Sigmoid colon (tissue), 4 donors: ENCODE measurements at regions not wholly inside any gene's neighbourhood (a gene's known extent, or its start where the extent isn't known, plus 50 kb on each side); places are given as distances from the start of the nearest gene placed in this dataset.

Experiments
- CTCF ChIP-seq, 4 experiments: fragments of 450-650 bp in 3 of 4; fragments of 200-600 bp in 1 of 4; IDR thresholded peaks; one replicate each; pipeline ENCODE4 v1.5.1; 2016 to 2019; ENCODE audit warnings: antibody characterized with exemption in 4 of 4, mild to moderate bottlenecking in 3 of 4, moderate library complexity in 2 of 4
- EP300 ChIP-seq, 4 donors: sonication (generic); formaldehyde crosslinking; IDR thresholded peaks; one replicate each; pipeline ENCODE4 v1.6.1; 2017; ENCODE audit warnings: antibody characterized with exemption in 4 of 4
- POLR2A ChIP-seq, 2 donors: fragments of 450-650 bp; IDR thresholded peaks; one replicate each; pipeline ENCODE4 v1.6.1; 2016; ENCODE audit warnings: antibody characterized with exemption in 2 of 2, mild to moderate bottlenecking in 2 of 2, moderate library complexity in 2 of 2
- POLR2AphosphoS5 ChIP-seq, 4 donors: sonication (generic); formaldehyde crosslinking; IDR thresholded peaks; one replicate each; pipeline ENCODE4 v1.6.1; 2017; ENCODE audit warnings: antibody characterized with exemption in 4 of 4

GRCh38 chr2:22855761-22856184 lies 529.2 kb upstream of the KLHL29 start:
- no peak for TF ChIP-seq CTCF (IDR thresholded peaks at IDR 0.05)
- no peak for TF ChIP-seq POLR2A (IDR thresholded peaks at IDR 0.05)
- TF ChIP-seq EP300 (IDR thresholded peaks at IDR 0.05): no peak
- TF ChIP-seq POLR2AphosphoS5 (IDR thresholded peaks at IDR 0.05): no peak
